ENCODE measurements at regions not wholly inside any gene's neighbourhood (a gene's known extent, or its start where the extent isn't known, plus 50 kb on each side); places are given as distances from the start of the nearest gene placed in this dataset.

- TF ChIP-seq TEF (CRISPR knock-in tag; IDR thresholded peaks at IDR 0.05) (peak; percentile 49; the same call in 1 of the 2 replicates), GMEB1 (CRISPR knock-in tag; IDR thresholded peaks at IDR 0.05; ENCODE audit: borderline replicate concordance) (no peak), ZNF124 (CRISPR knock-in tag; IDR thresholded peaks at IDR 0.05) (peak; percentile 74; the same call in 1 of the 2 replicates), THAP8 (CRISPR knock-in tag; IDR thresholded peaks at IDR 0.05; ENCODE audit: borderline replicate concordance) (no peak), SOX5 (CRISPR knock-in tag; IDR thresholded peaks at IDR 0.05; ENCODE audit: borderline replicate concordance) (peak; percentile 34; the same call in 1 of the 2 replicates), ZFP37 (CRISPR knock-in tag; IDR thresholded peaks at IDR 0.05; ENCODE audit: borderline replicate concordance) (peak; percentile 88), ZNF343 (CRISPR knock-in tag; IDR thresholded peaks at IDR 0.05) (no peak), SP140L (CRISPR knock-in tag; IDR thresholded peaks at IDR 0.05; ENCODE audit: borderline replicate concordance) (peak; percentile 94; the same call in 1 of the 2 replicates), ZSCAN12 (CRISPR knock-in tag; IDR thresholded peaks at IDR 0.05) (peak; percentile 76; the same call in 1 of the 2 replicates), HMG20B (CRISPR knock-in tag; conservative IDR thresholded peaks at IDR 0.05) (peak; percentile 40; the same call in 1 of the 2 replicates), SCMH1 (CRISPR knock-in tag; IDR thresholded peaks at IDR 0.05; ENCODE audit: borderline replicate concordance) (no peak), DZIP1 (CRISPR knock-in tag; IDR thresholded peaks at IDR 0.05) (no peak), ZNF562 (CRISPR knock-in tag; IDR thresholded peaks at IDR 0.05; ENCODE audit: borderline replicate concordance) (no peak), ZNF33A (CRISPR knock-in tag; IDR thresholded peaks at IDR 0.05; ENCODE audit: borderline replicate concordance) (no peak), RXRB (CRISPR knock-in tag; IDR thresholded peaks at IDR 0.05; ENCODE audit: borderline replicate concordance) (peak; percentile 61; the same call in 1 of the 2 replicates), FOXO1 (CRISPR knock-in tag; IDR thresholded peaks at IDR 0.05) (no peak; the same call in 1 of the 2 replicates), ZNF160 (CRISPR knock-in tag; IDR thresholded peaks at IDR 0.05) (no peak), ZNF563 (CRISPR knock-in tag; IDR thresholded peaks at IDR 0.05) (no peak), NKX3-1 (CRISPR knock-in tag; IDR thresholded peaks at IDR 0.05) (peak; percentile 87; the same call in 1 of the 2 replicates), KDM4B (CRISPR knock-in tag; IDR thresholded peaks at IDR 0.05) (peak; percentile 81), KLF11 (CRISPR knock-in tag; IDR thresholded peaks at IDR 0.05) (peak; percentile 98), NCOA2 (CRISPR knock-in tag; IDR thresholded peaks at IDR 0.05) (peak; percentile 65; the same call in 1 of the 2 replicates), DMTF1 (CRISPR knock-in tag; IDR thresholded peaks at IDR 0.05) (no peak)
Observed at GRCh38 chr11:116379185-116379828, 393.5 kb downstream of the BUD13 start (continued).

Measured in HepG2 (cell line).